Gastroesophageal sphincter (tissue), 4 donors: ENCODE measurements at regions not wholly inside any gene's neighbourhood (a gene's known extent, or its start where the extent isn't known, plus 50 kb on each side); places are given as distances from the start of the nearest gene placed in this dataset.

Experiments
- ATAC-seq: fragments of 150-250 bp; one replicate; pipeline ENCODE4 v1.9.1; 2016; ENCODE audit warnings: mild to moderate bottlenecking, moderate library complexity
- H3K27ac ChIP-seq, 4 donors: fragments of 200-600 bp; sonication (generic) in 3 of 4; 1 replicate in 3 of 4; 2 replicates in 1 of 4; pipeline ENCODE4 v1.5.1; 2016 to 2019
- H3K27me3 ChIP-seq: fragments of 200-600 bp; sonication (generic); one replicate; pipeline ENCODE4 v1.5.1; 2019
- H3K36me3 ChIP-seq, 2 donors: fragments of 200-600 bp; sonication (generic); one replicate each; pipeline ENCODE4 v1.5.1; 2019; ENCODE audit warnings: control low read depth in 1 of 2
- H3K4me1 ChIP-seq, 3 donors: fragments of 200-600 bp; sonication (generic); 1 replicate in 2 of 3; 2 replicates in 1 of 3; pipeline ENCODE4 v1.5.1; 2016 to 2019; ENCODE audit warnings: control low read depth in 2 of 3
- H3K4me3 ChIP-seq, 2 donors: fragments of 200-600 bp; sonication (generic); one replicate each; pipeline ENCODE4 v1.5.1; 2019; ENCODE audit warnings: mild to moderate bottlenecking in 1 of 2, moderate library complexity in 1 of 2
- H3K9me3 ChIP-seq, 3 donors: fragments of 200-600 bp; sonication (generic); one replicate each; pipeline ENCODE4 v1.5.1; 2017 to 2019; ENCODE audit warnings: control low read depth in 2 of 3
- CTCF ChIP-seq, 4 experiments: fragments of 200-600 bp in 2 of 4; fragments of 450-650 bp in 2 of 4; sonication (generic) in 1 of 4; IDR thresholded peaks; one replicate each; pipeline ENCODE4 v1.5.1; 2017 to 2019; ENCODE audit warnings: antibody characterized with exemption in 4 of 4, mild to moderate bottlenecking in 2 of 4, moderate library complexity in 2 of 4
- EP300 ChIP-seq: sonication (generic); formaldehyde crosslinking; IDR thresholded peaks from one replicate; pipeline ENCODE4 v1.6.1; 2017; ENCODE audit warnings: antibody characterized with exemption, mild to moderate bottlenecking
- POLR2A ChIP-seq, 2 donors: fragments of 450-650 bp; IDR thresholded peaks; one replicate each; pipeline ENCODE4 v1.6.1; 2017; ENCODE audit warnings: antibody characterized with exemption in 2 of 2, mild to moderate bottlenecking in 2 of 2, moderate library complexity in 1 of 2
- POLR2AphosphoS5 ChIP-seq: sonication (generic); formaldehyde crosslinking; IDR thresholded peaks from one replicate; pipeline ENCODE4 v1.6.1; 2017; ENCODE audit warnings: antibody characterized with exemption
- WGBS, 2 donors: methylation state at CpG; one replicate each; pipeline ENCODE4 v1.1.5; 2018; ENCODE audit warnings: low coverage in 1 of 2; 5-methylcytosine and 5-hydroxymethylcytosine counted together

GRCh38 chr14:101039031-101039754, 135.7 kb upstream of the RTL1 start:
- H3K27me3 ChIP-seq: no peaks in the 10 kb centered on the region

GRCh38 chr14:101039755-101040138, 136.2 kb upstream of the RTL1 start:
- no peak for TF ChIP-seq POLR2A (IDR thresholded peaks at IDR 0.05)
- TF ChIP-seq POLR2AphosphoS5: no peak
- TF ChIP-seq CTCF (IDR thresholded peaks at IDR 0.05): no peak
- no peak for TF ChIP-seq EP300
- H3K27ac ChIP-seq: no peak overlapping the region
- no peaks in the 10 kb centered on the region for H3K9me3 ChIP-seq
- no peaks in the 10 kb centered on the region for H3K36me3 ChIP-seq
- H3K4me3 ChIP-seq: no peak overlapping the region
- no peak for ATAC-seq
- no peaks in the 10 kb centered on the region for H3K4me1 ChIP-seq
- no peaks in the 10 kb centered on the region for H3K27me3 ChIP-seq
- 75 to 80% methylated on average over 1 to 15 of the region's 15 CpGs for WGBS, 2 donors

More at GRCh38 chr14:101039031-101039754, 135.7 kb upstream of the RTL1 start:
- WGBS, 2 donors: 82 to 89% methylated on average over 6 to 13 of the region's 15 CpGs
- Histone ChIP-seq H3K9me3 (no peaks in the 10 kb centered on the region), H3K4me1 (no peaks in the 10 kb centered on the region), H3K27ac (no peak overlapping the region), H3K36me3 (no peaks in the 10 kb centered on the region), H3K4me3 (no peak overlapping the region)
- no peak for TF ChIP-seq EP300
- no peak for TF ChIP-seq CTCF (IDR thresholded peaks at IDR 0.05)
- no peak for TF ChIP-seq POLR2A (IDR thresholded peaks at IDR 0.05)
- no peak for TF ChIP-seq POLR2AphosphoS5
- ATAC-seq: no peak

- no peak overlapping the region for H3K4me3 ChIP-seq
- TF ChIP-seq EP300 (no peak), POLR2A (IDR thresholded peaks at IDR 0.05) (no peak), CTCF (IDR thresholded peaks at IDR 0.05) (no peak), POLR2AphosphoS5 (no peak)
- no peaks in the 10 kb centered on the region for H3K4me1 ChIP-seq
- no peak for ATAC-seq
- no peak overlapping the region for H3K27ac ChIP-seq
- no peaks in the 10 kb centered on the region for H3K36me3 ChIP-seq
- H3K27me3 ChIP-seq: no peaks in the 10 kb centered on the region
- H3K9me3 ChIP-seq: no peaks in the 10 kb centered on the region
- 86 to 87% methylated on average over 13 to 20 of the region's 21 CpGs for WGBS, 2 donors
These were observed 137.3 kb upstream of the RTL1 start for GRCh38 chr14:101040538-101041442.

GRCh38 chr14:101043891-101044290, 140.4 kb upstream of the RTL1 start:
- ATAC-seq: no peak
- TF ChIP-seq EP300 (no peak), POLR2AphosphoS5 (no peak), POLR2A (IDR thresholded peaks at IDR 0.05) (no peak), CTCF (IDR thresholded peaks at IDR 0.05) (no peak)
- 100% methylated on average over 2 to 3 of the region's 9 CpGs for WGBS, 2 donors
- Histone ChIP-seq H3K9me3 (no peaks in the 10 kb centered on the region), H3K27ac (no peak overlapping the region), H3K27me3 (no peaks in the 10 kb centered on the region), H3K36me3 (no peaks in the 10 kb centered on the region), H3K4me1 (no peaks in the 10 kb centered on the region), H3K4me3 (no peak overlapping the region)
